HCT116 (cell line): ENCODE measurements at regions not wholly inside any gene's neighbourhood (a gene's known extent, or its start where the extent isn't known, plus 50 kb on each side); places are given as distances from the start of the nearest gene placed in this dataset.

Source experiments
- CBX3 ChIP-seq: IDR thresholded peaks from 2 replicates; pipeline ENCODE4 v1.6.1; 2012; ENCODE audit warnings: low read depth
- ELF1 ChIP-seq: IDR thresholded peaks from 2 replicates; pipeline ENCODE4 v1.6.1; 2012; ENCODE audit warnings: low read depth, borderline replicate concordance
- EZH2phosphoT487 ChIP-seq: fragments of 200-600 bp; IDR thresholded peaks from 2 replicates; pipeline ENCODE4 v1.6.1; 2018; ENCODE audit warnings: antibody characterized with exemption, borderline replicate concordance
- POLR2A ChIP-seq: IDR thresholded peaks from 2 replicates; pipeline ENCODE4 v1.7.0; 2011; ENCODE audit warnings: borderline replicate concordance; ENCODE audit not compliant: insufficient read depth, insufficient read length; ENCODE audit errors: extremely low read depth
- ZFX ChIP-seq: fragments of 450-650 bp; IDR thresholded peaks from 2 replicates; pipeline ENCODE4 v1.6.1; 2017
- TF ChIP-seq, protein P1 (sequence below): IDR thresholded peaks from 2 replicates; pipeline ENCODE4 v1.6.1; 2012; ENCODE audit warnings: low read depth
- TF ChIP-seq, protein P2 (sequence below), 3 experiments: fragments of 200-600 bp in 1 of 3; sonication (generic) in 1 of 3; IDR thresholded peaks in 2 of 3; conservative IDR thresholded peaks in 1 of 3; 2 replicates each; pipeline ENCODE4 v1.5.1; 2012 to 2017; ENCODE audit warnings: low read depth in 2 of 3, low read length in 2 of 3, antibody characterized with exemption in 1 of 3, borderline replicate concordance in 1 of 3, control low read depth in 1 of 3, mild to moderate bottlenecking in 1 of 3, mixed read lengths in 1 of 3, mixed run types in 1 of 3, moderate library complexity in 1 of 3; ENCODE audit not compliant: insufficient read depth in 1 of 3
- TF ChIP-seq, protein P3 (sequence below): IDR thresholded peaks from 2 replicates; pipeline ENCODE4 v1.6.1; 2012

DNA sequence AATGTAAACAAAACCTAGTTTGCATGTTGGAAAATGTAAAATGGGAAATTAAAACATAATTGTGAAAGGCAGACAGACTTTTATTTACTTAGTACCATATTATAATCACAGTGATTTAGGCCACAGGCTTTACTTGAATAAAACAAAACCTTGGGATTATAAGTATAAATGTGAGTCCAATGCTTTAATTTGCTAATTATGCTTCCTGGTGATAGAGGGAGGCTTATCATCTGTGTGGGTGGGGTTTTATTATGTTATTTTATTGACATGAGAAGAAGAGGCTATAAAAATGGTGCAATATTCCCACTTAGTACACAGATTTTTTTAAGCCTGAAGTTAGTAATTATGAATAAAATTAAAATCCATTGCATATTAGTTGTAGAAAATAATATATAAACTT lies 248.3 kb upstream of the TBL1XR1 start:
- TF ChIP-seq, protein P1, sequence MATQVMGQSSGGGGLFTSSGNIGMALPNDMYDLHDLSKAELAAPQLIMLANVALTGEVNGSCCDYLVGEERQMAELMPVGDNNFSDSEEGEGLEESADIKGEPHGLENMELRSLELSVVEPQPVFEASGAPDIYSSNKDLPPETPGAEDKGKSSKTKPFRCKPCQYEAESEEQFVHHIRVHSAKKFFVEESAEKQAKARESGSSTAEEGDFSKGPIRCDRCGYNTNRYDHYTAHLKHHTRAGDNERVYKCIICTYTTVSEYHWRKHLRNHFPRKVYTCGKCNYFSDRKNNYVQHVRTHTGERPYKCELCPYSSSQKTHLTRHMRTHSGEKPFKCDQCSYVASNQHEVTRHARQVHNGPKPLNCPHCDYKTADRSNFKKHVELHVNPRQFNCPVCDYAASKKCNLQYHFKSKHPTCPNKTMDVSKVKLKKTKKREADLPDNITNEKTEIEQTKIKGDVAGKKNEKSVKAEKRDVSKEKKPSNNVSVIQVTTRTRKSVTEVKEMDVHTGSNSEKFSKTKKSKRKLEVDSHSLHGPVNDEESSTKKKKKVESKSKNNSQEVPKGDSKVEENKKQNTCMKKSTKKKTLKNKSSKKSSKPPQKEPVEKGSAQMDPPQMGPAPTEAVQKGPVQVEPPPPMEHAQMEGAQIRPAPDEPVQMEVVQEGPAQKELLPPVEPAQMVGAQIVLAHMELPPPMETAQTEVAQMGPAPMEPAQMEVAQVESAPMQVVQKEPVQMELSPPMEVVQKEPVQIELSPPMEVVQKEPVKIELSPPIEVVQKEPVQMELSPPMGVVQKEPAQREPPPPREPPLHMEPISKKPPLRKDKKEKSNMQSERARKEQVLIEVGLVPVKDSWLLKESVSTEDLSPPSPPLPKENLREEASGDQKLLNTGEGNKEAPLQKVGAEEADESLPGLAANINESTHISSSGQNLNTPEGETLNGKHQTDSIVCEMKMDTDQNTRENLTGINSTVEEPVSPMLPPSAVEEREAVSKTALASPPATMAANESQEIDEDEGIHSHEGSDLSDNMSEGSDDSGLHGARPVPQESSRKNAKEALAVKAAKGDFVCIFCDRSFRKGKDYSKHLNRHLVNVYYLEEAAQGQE: no peak
- TF ChIP-seq, protein P2, sequence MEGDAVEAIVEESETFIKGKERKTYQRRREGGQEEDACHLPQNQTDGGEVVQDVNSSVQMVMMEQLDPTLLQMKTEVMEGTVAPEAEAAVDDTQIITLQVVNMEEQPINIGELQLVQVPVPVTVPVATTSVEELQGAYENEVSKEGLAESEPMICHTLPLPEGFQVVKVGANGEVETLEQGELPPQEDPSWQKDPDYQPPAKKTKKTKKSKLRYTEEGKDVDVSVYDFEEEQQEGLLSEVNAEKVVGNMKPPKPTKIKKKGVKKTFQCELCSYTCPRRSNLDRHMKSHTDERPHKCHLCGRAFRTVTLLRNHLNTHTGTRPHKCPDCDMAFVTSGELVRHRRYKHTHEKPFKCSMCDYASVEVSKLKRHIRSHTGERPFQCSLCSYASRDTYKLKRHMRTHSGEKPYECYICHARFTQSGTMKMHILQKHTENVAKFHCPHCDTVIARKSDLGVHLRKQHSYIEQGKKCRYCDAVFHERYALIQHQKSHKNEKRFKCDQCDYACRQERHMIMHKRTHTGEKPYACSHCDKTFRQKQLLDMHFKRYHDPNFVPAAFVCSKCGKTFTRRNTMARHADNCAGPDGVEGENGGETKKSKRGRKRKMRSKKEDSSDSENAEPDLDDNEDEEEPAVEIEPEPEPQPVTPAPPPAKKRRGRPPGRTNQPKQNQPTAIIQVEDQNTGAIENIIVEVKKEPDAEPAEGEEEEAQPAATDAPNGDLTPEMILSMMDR (IDR thresholded peaks at IDR 0.05 in 2 of 3, conservative IDR thresholded peaks at IDR 0.05 in 1 of 3; ENCODE audit: borderline replicate concordance in 1 of 3, insufficient read depth in 1 of 3, low read depth in 2 of 3, low read length in 2 of 3): no peak
- TF ChIP-seq CBX3 (no peak), POLR2A (no peak), ZFX (no peak), EZH2phosphoT487 (no peak), ELF1 (no peak)
- TF ChIP-seq, protein P3, sequence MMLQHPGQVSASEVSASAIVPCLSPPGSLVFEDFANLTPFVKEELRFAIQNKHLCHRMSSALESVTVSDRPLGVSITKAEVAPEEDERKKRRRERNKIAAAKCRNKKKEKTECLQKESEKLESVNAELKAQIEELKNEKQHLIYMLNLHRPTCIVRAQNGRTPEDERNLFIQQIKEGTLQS: no peak
